Panc1 (cell line): ENCODE measurements at regions not wholly inside any gene's neighbourhood (a gene's known extent, or its start where the extent isn't known, plus 50 kb on each side); places are given as distances from the start of the nearest gene placed in this dataset.
"Not testable (repeated sequence)": the region's sequence is repeated elsewhere in the genome, so short reads cannot be mapped to it uniquely, and the experiment has no call there.

Experiments used
- ATAC-seq: fragments of 200-7000 bp; cut with Tn5 transposase; 2 replicates; pipeline ENCODE4 v1.9.1; 2020; ENCODE audit warnings: mild to moderate bottlenecking, moderate library complexity
- BruUV-seq: library from RNA; stranded (reverse); fragments of 400-500 nt; replicated peaks from 2 replicates; lab custom pipeline; 2021; lab: Mats Ljungman, UMichigan
- CTCF ChIA-PET: fragments of 300-600 bp; sonication (Branson Sonifier 250); formaldehyde crosslinking; loops from one replicate; lab custom pipeline; 2022; ENCODE audit warnings: antibody characterized with exemption; lab: Charles Lee
- POLR2A ChIA-PET: fragments of 300-600 bp; sonication (Branson Sonifier 250); formaldehyde crosslinking; loops from one replicate; lab custom pipeline; 2022; ENCODE audit warnings: antibody characterized with exemption; lab: Charles Lee
- DNase-seq: peaks from one replicate; pipeline ENCODE4 v3.0.0-alpha.2; 2010; ENCODE audit warnings: low read depth, low spot score
- H3K27ac ChIP-seq: 2 replicates; pipeline ENCODE4 v1.5.1; 2011; ENCODE audit warnings: mild to moderate bottlenecking, low read length, inconsistent platforms
- H3K27me3 ChIP-seq: fragments of 200-500 bp; sonication (Bioruptor generic); 2 replicates; pipeline ENCODE4 v1.6.0; 2014; ENCODE audit warnings: low read length, inconsistent platforms; ENCODE audit not compliant: control insufficient read depth, insufficient read depth
- H3K36me3 ChIP-seq: fragments of 200-500 bp; sonication (Bioruptor generic); 2 replicates; pipeline ENCODE4 v1.5.1; 2014; ENCODE audit warnings: inconsistent platforms, mild to moderate bottlenecking, low read length, moderate library complexity; ENCODE audit not compliant: control insufficient read depth, insufficient read depth
- H3K4me1 ChIP-seq: 2 replicates; pipeline ENCODE4 v1.5.1; 2011; ENCODE audit warnings: inconsistent platforms, mild to moderate bottlenecking, low read length, moderate library complexity; ENCODE audit not compliant: control insufficient read depth, insufficient read depth
- H3K4me3 ChIP-seq, 2 experiments: 2 replicates each; pipeline ENCODE4 v1.5.1; 2011 to 2012; ENCODE audit warnings: low read depth in 2 of 2, low read length in 2 of 2, mild to moderate bottlenecking in 2 of 2, inconsistent platforms in 1 of 2, moderate library complexity in 1 of 2
- H3K9me3 ChIP-seq: fragments of 200-500 bp; sonication (Bioruptor generic); 2 replicates; pipeline ENCODE4 v1.5.1; 2014; ENCODE audit warnings: low read depth, mild to moderate bottlenecking, inconsistent platforms, low read length, moderate library complexity; ENCODE audit not compliant: control insufficient read depth, insufficient read depth
- POLR2AphosphoS5 ChIP-seq: IDR thresholded peaks from 2 replicates; pipeline ENCODE4 v1.6.1; 2012; ENCODE audit warnings: mild to moderate bottlenecking, low read depth, low read length, moderate library complexity
- SIN3A ChIP-seq: IDR thresholded peaks from 2 replicates; pipeline ENCODE4 v1.6.1; 2012; ENCODE audit warnings: low read depth, mild to moderate bottlenecking, low read length, moderate library complexity, borderline replicate concordance; ENCODE audit not compliant: insufficient read depth
- TCF7L2 ChIP-seq: IDR thresholded peaks from 2 replicates; pipeline ENCODE4 v1.6.1; 2011; ENCODE audit warnings: mild to moderate bottlenecking, low read depth, low read length, inconsistent platforms
- in situ Hi-C: cut with HindIII; loops from 2 replicates; pipeline ENCODE4 v1.10.0; 2016; ENCODE audit warnings: low sequenced_read_pairs, low pct_unique_long_range_greater_than_20kb
- intact Hi-C: fragments of 100-400 bp; cut with micrococcal nuclease; formaldehyde crosslinking; loops from one replicate; pipeline ENCODE4 v1.10.0; 2022; ENCODE audit not compliant: unreplicated experiment
- TF ChIP-seq, protein P1 (sequence below), 2 experiments: IDR thresholded peaks; 2 replicates each; pipeline ENCODE4 v1.6.1; 2011 to 2012; ENCODE audit warnings: low read depth in 2 of 2, control low read depth in 1 of 2, low read length in 1 of 2, mild to moderate bottlenecking in 1 of 2, moderate library complexity in 1 of 2; ENCODE audit not compliant: insufficient read depth in 1 of 2
- TF ChIP-seq, protein P2 (sequence below): fragments of 450-650 bp; IDR thresholded peaks from 2 replicates; pipeline ENCODE4 v1.5.1; 2017; ENCODE audit warnings: mild to moderate bottlenecking

DNA sequence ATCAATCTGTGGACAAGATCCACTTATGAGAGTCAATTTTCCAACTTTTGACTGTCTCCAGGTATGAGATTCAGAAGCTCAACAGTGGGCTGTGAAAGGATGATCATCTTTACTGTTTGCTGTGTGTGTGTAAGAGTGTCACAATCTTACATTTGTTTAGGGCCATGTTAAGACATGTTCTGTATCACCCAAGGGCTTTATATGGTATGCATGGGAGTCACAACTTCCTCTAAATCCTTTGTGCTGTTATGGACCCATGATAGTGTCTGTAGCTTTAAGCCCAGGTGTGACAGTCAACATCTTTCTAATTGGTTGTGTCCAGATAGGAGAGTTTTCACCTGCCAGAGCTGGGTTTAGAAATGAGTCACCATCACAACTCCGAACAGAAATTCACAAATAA is 70.2 kb downstream of the ZNF726 start:
- H3K27ac ChIP-seq, intact Hi-C loops: not testable (repeated sequence)

DNA sequence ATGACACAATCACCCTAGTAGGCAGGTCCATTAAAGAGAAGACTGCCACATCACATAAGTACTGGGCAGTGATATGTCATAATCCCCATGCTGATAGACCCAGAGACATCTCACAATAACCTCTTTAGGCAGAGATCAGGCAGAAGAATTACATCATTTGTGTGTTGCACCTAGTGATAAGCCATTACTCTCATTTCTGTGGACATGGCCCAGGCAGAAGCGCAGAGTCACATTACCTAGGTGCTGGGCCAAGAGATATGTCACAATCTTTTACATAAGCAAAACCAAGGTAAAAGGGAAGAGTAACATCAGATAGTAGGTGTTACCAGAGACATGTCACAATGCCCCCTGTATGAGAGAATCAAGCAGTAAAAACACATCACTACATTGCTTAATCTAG is 71.9 kb downstream of the ZNF726 start:
- POLR2A ChIA-PET = no interaction called here
- TF ChIP-seq, protein P1, sequence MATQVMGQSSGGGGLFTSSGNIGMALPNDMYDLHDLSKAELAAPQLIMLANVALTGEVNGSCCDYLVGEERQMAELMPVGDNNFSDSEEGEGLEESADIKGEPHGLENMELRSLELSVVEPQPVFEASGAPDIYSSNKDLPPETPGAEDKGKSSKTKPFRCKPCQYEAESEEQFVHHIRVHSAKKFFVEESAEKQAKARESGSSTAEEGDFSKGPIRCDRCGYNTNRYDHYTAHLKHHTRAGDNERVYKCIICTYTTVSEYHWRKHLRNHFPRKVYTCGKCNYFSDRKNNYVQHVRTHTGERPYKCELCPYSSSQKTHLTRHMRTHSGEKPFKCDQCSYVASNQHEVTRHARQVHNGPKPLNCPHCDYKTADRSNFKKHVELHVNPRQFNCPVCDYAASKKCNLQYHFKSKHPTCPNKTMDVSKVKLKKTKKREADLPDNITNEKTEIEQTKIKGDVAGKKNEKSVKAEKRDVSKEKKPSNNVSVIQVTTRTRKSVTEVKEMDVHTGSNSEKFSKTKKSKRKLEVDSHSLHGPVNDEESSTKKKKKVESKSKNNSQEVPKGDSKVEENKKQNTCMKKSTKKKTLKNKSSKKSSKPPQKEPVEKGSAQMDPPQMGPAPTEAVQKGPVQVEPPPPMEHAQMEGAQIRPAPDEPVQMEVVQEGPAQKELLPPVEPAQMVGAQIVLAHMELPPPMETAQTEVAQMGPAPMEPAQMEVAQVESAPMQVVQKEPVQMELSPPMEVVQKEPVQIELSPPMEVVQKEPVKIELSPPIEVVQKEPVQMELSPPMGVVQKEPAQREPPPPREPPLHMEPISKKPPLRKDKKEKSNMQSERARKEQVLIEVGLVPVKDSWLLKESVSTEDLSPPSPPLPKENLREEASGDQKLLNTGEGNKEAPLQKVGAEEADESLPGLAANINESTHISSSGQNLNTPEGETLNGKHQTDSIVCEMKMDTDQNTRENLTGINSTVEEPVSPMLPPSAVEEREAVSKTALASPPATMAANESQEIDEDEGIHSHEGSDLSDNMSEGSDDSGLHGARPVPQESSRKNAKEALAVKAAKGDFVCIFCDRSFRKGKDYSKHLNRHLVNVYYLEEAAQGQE (IDR thresholded peaks at IDR 0.05; ENCODE audit: insufficient read depth in 1 of 2, low read depth in 2 of 2, low read length in 1 of 2) = no peak
- TF ChIP-seq, protein P2, sequence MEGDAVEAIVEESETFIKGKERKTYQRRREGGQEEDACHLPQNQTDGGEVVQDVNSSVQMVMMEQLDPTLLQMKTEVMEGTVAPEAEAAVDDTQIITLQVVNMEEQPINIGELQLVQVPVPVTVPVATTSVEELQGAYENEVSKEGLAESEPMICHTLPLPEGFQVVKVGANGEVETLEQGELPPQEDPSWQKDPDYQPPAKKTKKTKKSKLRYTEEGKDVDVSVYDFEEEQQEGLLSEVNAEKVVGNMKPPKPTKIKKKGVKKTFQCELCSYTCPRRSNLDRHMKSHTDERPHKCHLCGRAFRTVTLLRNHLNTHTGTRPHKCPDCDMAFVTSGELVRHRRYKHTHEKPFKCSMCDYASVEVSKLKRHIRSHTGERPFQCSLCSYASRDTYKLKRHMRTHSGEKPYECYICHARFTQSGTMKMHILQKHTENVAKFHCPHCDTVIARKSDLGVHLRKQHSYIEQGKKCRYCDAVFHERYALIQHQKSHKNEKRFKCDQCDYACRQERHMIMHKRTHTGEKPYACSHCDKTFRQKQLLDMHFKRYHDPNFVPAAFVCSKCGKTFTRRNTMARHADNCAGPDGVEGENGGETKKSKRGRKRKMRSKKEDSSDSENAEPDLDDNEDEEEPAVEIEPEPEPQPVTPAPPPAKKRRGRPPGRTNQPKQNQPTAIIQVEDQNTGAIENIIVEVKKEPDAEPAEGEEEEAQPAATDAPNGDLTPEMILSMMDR = no peak
- TF ChIP-seq POLR2AphosphoS5 (no peak), SIN3A (no peak), TCF7L2 (no peak)
- no peaks in the 10 kb centered on the region for H3K36me3 ChIP-seq
- CTCF ChIA-PET = no interaction called here
- H3K9me3 ChIP-seq = no peaks in the 10 kb centered on the region
- no peak overlapping the region for H3K4me3 ChIP-seq
- DNase-seq (no peak), ATAC-seq (no peak)
- in situ Hi-C loops (no loop called here), intact Hi-C loops (no loop called here)
- H3K27me3 ChIP-seq = no peaks in the 10 kb centered on the region
- BruUV-seq = no TSS peak
- no peak overlapping the region for H3K27ac ChIP-seq
- H3K4me1 ChIP-seq = no peaks in the 10 kb centered on the region

More for the DNA sequence above, 70.2 kb downstream of the ZNF726 start:
- ATAC-seq, H3K9me3 ChIP-seq, DNase-seq, H3K27me3 ChIP-seq, POLR2A ChIA-PET, H3K4me3 ChIP-seq, in situ Hi-C loops, H3K4me1 ChIP-seq, CTCF ChIA-PET, BruUV-seq, H3K36me3 ChIP-seq: not testable (repeated sequence)

DNA sequence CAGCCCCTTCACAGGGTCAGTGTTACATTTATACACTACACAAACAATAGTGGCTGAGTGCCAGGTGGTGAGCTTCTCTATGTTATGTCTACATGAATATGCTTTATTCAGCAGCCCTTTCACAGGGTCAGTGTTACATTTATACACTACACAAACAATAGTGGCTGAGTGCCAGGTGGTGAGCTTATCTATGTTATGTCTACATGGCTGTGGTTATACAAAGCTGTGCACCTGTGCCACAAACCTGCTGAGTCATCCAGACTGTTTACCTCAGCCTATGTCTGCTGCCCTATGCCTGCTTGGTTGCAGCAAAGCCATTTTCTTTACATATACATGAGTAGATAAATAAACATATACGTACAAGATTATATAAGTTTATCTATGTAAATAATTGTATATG is 76.5 kb downstream of the ZNF726 start:
- Histone ChIP-seq H3K27me3 (no peaks in the 10 kb centered on the region), H3K36me3 (no peaks in the 10 kb centered on the region), H3K9me3 (no peaks in the 10 kb centered on the region), H3K4me1 (no peaks in the 10 kb centered on the region), H3K4me3 (no peak overlapping the region), H3K27ac (no peak overlapping the region)
- ChIA-PET POLR2A (no interaction called here), CTCF (no interaction called here)
- ATAC-seq (no peak), DNase-seq (no peak)
- no TSS peak for BruUV-seq
- intact Hi-C loops (no loop called here), in situ Hi-C loops (no loop called here)
- TF ChIP-seq TCF7L2 (no peak), POLR2AphosphoS5 (no peak), SIN3A (no peak)
- TF ChIP-seq, protein P2 = no peak
- TF ChIP-seq, protein P1 (IDR thresholded peaks at IDR 0.05; ENCODE audit: insufficient read depth in 1 of 2, low read depth in 2 of 2, low read length in 1 of 2) = no peak
